Tibial nerve (tissue), 3 donors: ENCODE measurements at regions not wholly inside any gene's neighbourhood (a gene's known extent, or its start where the extent isn't known, plus 50 kb on each side); places are given as distances from the start of the nearest gene placed in this dataset.

Source experiments
- POLR2A ChIP-seq, 2 donors: fragments of 450-650 bp; IDR thresholded peaks; one replicate each; pipeline ENCODE4 v1.6.1; 2017; ENCODE audit warnings: antibody characterized with exemption in 2 of 2, mild to moderate bottlenecking in 2 of 2, moderate library complexity in 2 of 2
- TF ChIP-seq, protein P1 (sequence below), 5 experiments: fragments of 200-600 bp in 3 of 5; fragments of 450-650 bp in 2 of 5; sonication (generic) in 3 of 5; IDR thresholded peaks; one replicate each; pipeline ENCODE4 v1.5.1; 2016 to 2019; ENCODE audit warnings: antibody characterized with exemption in 5 of 5, mild to moderate bottlenecking in 3 of 5, moderate library complexity in 2 of 5

DNA sequence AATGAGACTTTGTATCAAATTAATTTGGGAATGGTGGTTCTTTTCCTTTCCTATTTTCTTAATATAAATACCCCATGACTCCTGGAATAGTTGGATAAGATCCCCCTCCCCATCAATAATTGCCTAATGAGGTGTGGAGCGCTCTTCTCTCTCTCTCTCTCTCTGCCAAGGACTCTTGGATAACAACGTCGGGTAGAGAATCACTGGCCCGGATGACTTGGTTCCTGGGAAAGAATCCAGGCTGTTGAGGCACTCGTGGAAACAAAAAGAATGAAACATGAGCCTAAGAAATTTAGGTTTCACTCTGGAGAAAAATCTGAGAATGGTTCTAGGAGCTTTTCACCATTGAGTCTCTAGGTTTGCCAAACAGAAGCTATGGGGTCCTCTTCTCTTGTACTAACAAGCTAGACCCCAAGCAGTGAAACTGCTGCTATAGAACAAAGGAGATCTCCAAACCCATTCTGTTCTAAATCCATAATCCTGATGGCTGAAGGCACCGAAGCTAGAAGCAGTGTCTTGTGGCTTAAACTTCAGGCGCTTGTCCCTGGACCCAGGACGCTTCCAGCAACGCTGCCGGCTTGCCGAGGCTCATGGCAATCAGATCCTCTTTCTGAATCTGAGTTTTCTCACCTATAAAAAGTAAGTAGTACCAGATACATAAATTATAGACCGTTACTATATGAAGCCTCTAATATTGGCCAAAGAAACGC, 241.6 kb upstream of the BTBD3 start:
- TF ChIP-seq, protein P1, sequence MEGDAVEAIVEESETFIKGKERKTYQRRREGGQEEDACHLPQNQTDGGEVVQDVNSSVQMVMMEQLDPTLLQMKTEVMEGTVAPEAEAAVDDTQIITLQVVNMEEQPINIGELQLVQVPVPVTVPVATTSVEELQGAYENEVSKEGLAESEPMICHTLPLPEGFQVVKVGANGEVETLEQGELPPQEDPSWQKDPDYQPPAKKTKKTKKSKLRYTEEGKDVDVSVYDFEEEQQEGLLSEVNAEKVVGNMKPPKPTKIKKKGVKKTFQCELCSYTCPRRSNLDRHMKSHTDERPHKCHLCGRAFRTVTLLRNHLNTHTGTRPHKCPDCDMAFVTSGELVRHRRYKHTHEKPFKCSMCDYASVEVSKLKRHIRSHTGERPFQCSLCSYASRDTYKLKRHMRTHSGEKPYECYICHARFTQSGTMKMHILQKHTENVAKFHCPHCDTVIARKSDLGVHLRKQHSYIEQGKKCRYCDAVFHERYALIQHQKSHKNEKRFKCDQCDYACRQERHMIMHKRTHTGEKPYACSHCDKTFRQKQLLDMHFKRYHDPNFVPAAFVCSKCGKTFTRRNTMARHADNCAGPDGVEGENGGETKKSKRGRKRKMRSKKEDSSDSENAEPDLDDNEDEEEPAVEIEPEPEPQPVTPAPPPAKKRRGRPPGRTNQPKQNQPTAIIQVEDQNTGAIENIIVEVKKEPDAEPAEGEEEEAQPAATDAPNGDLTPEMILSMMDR (IDR thresholded peaks at IDR 0.05), result no peak
- TF ChIP-seq POLR2A (IDR thresholded peaks at IDR 0.05), result no peak
